Neural cell (in vitro differentiated cells): ENCODE measurements at regions not wholly inside any gene's neighbourhood (a gene's known extent, or its start where the extent isn't known, plus 50 kb on each side); places are given as distances from the start of the nearest gene placed in this dataset.

Experiments
- H2AFZ ChIP-seq: fragments of 200-600, 300-800 bp; sonication (generic), shearing (Covaris generic); 2 replicates; pipeline ENCODE4 v1.6.0; 2014; ENCODE audit warnings: low read depth, mild to moderate bottlenecking, antibody characterized with exemption, low read length, moderate library complexity
- H3F3A ChIP-seq: fragments of 200-600 bp; shearing (Covaris generic); 2 replicates; pipeline ENCODE4 v1.6.1; 2016; ENCODE audit warnings: mild to moderate bottlenecking, moderate library complexity, mixed read lengths, antibody characterized with exemption, low read length; ENCODE audit not compliant: insufficient read depth, poor library complexity, severe bottlenecking
- H3K27ac ChIP-seq: fragments of 200-600, 300-800 bp; sonication (generic), shearing (Covaris generic); 2 replicates; pipeline ENCODE4 v1.5.1; 2014; ENCODE audit warnings: mild to moderate bottlenecking, low read length, moderate library complexity
- H3K27me3 ChIP-seq: fragments of 300-800, 200-600 bp; sonication (generic), shearing (Covaris generic); 2 replicates; pipeline ENCODE4 v1.6.0; 2014; ENCODE audit warnings: mild to moderate bottlenecking, low read depth, low read length, moderate library complexity; ENCODE audit not compliant: insufficient read depth
- H3K36me3 ChIP-seq: fragments of 300-800, 200-600 bp; sonication (generic), shearing (Covaris generic); 2 replicates; pipeline ENCODE4 v1.5.1; 2014; ENCODE audit warnings: mild to moderate bottlenecking, antibody characterized with exemption, low read length, moderate library complexity; ENCODE audit not compliant: insufficient read depth
- H3K4me2 ChIP-seq: fragments of 300-800, 200-600 bp; sonication (generic), shearing (Covaris generic); 2 replicates; pipeline ENCODE4 v1.6.0; 2014; ENCODE audit warnings: mild to moderate bottlenecking, low read length
- H3K4me3 ChIP-seq: fragments of 300-800, 200-600 bp; sonication (generic), shearing (Covaris generic); 2 replicates; pipeline ENCODE4 v1.5.1; 2014; ENCODE audit warnings: mild to moderate bottlenecking, low read length, moderate library complexity
- H3K79me2 ChIP-seq: fragments of 200-600 bp; shearing (Covaris generic); replicated peaks from 2 replicates; pipeline ENCODE4 v1.6.0; 2014; ENCODE audit warnings: mild to moderate bottlenecking, low read length, moderate library complexity; ENCODE audit not compliant: insufficient read depth
- H3K9ac ChIP-seq: fragments of 300-800, 200-600 bp; sonication (generic), shearing (Covaris generic); 2 replicates; pipeline ENCODE4 v1.6.1; 2016; ENCODE audit warnings: mild to moderate bottlenecking, low read length, mixed read lengths
- H3K9me2 ChIP-seq: fragments of 200-600 bp; shearing (Covaris generic); 2 replicates; pipeline ENCODE4 v1.6.1; 2016; ENCODE audit warnings: mild to moderate bottlenecking, low read length, mixed read lengths; ENCODE audit not compliant: insufficient read depth
- H3K9me3 ChIP-seq: fragments of 200-600, 300-800 bp; sonication (generic), shearing (Covaris generic); 2 replicates; pipeline ENCODE4 v1.6.1; 2016; ENCODE audit warnings: mild to moderate bottlenecking, mixed run types, low read length, moderate library complexity, mixed read lengths
- H4K20me1 ChIP-seq: fragments of 200-600 bp; shearing (Covaris generic); 2 replicates; pipeline ENCODE4 v1.6.1; 2016; ENCODE audit warnings: mild to moderate bottlenecking, mixed run types; ENCODE audit not compliant: insufficient read depth
- EP300 ChIP-seq: fragments of 450-650 bp; conservative IDR thresholded peaks from 2 replicates; pipeline ENCODE4 v1.6.1; 2014; ENCODE audit warnings: antibody characterized with exemption, mild to moderate bottlenecking, moderate library complexity; ENCODE audit not compliant: poor library complexity, severe bottlenecking
- EZH2 ChIP-seq: fragments of 200-600, 300-800 bp; shearing (Covaris generic), sonication (generic); IDR thresholded peaks from 2 replicates; pipeline ENCODE4 v1.6.1; 2014; ENCODE audit warnings: antibody characterized with exemption, low read length, borderline replicate concordance, mild to moderate bottlenecking; ENCODE audit not compliant: insufficient read depth, poor library complexity, severe bottlenecking
- MXI1 ChIP-seq: fragments of 450-650 bp; conservative IDR thresholded peaks from 2 replicates; pipeline ENCODE4 v1.6.1; 2014; ENCODE audit warnings: antibody characterized with exemption, mild to moderate bottlenecking; ENCODE audit not compliant: poor library complexity, severe bottlenecking
- POLR2AphosphoS5 ChIP-seq: IDR thresholded peaks from 2 replicates; pipeline ENCODE4 v1.6.1; 2012
- RAD21 ChIP-seq: fragments of 450-650 bp; conservative IDR thresholded peaks from 2 replicates; pipeline ENCODE4 v1.6.1; 2014; ENCODE audit warnings: antibody characterized with exemption, mild to moderate bottlenecking, moderate library complexity
- SMC3 ChIP-seq: fragments of 450-650 bp; conservative IDR thresholded peaks from 2 replicates; pipeline ENCODE4 v1.6.1; 2014; ENCODE audit warnings: antibody characterized with exemption, mild to moderate bottlenecking, moderate library complexity; ENCODE audit not compliant: poor library complexity
- TAF1 ChIP-seq: IDR thresholded peaks from 2 replicates; pipeline ENCODE4 v1.6.1; 2012; ENCODE audit warnings: low read depth
- TF ChIP-seq, protein P1 (sequence below): fragments of 450-650 bp; IDR thresholded peaks from 2 replicates; pipeline ENCODE4 v1.5.1; 2014; ENCODE audit warnings: antibody characterized with exemption, mild to moderate bottlenecking, moderate library complexity; ENCODE audit not compliant: poor library complexity, severe bottlenecking
- TF ChIP-seq, protein P2 (sequence below): IDR thresholded peaks from 2 replicates; pipeline ENCODE4 v1.6.1; 2012; ENCODE audit warnings: borderline replicate concordance

DNA sequence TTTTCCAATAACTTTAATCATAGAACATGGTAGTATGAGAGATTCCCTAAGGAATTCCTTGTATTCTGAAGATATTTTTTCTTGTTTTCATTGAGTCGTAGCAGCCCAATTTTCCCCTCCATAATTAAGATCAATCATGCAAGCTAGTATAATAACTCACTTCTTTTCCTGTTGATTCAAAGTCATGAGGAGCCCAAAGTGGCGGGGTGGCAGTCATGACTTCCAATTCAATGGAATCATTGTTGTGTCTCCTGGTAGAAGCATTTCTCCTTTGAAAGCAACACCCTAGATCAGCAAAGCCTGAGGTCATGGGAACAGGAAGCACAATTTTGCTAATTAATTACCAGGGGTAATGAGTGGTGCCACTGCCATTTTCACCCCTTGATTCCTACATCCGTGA is 77.6 kb upstream of the MAGI2 start:
- Histone ChIP-seq H3K36me3 (no peaks in the 10 kb centered on the region), H3K9me2 (no peaks in the 10 kb centered on the region), H2AFZ (no peak overlapping the region), H4K20me1 (no peaks in the 10 kb centered on the region), H3K27ac (no peak overlapping the region), H3K4me3 (no peak overlapping the region), H3K9ac (no peak overlapping the region), H3K4me2 (no peak overlapping the region), H3K9me3 (no peaks in the 10 kb centered on the region), H3F3A (no peaks in the 10 kb centered on the region), H3K79me2 (no peaks in the 10 kb centered on the region), H3K27me3 (no peaks in the 10 kb centered on the region)
- TF ChIP-seq, protein P1, sequence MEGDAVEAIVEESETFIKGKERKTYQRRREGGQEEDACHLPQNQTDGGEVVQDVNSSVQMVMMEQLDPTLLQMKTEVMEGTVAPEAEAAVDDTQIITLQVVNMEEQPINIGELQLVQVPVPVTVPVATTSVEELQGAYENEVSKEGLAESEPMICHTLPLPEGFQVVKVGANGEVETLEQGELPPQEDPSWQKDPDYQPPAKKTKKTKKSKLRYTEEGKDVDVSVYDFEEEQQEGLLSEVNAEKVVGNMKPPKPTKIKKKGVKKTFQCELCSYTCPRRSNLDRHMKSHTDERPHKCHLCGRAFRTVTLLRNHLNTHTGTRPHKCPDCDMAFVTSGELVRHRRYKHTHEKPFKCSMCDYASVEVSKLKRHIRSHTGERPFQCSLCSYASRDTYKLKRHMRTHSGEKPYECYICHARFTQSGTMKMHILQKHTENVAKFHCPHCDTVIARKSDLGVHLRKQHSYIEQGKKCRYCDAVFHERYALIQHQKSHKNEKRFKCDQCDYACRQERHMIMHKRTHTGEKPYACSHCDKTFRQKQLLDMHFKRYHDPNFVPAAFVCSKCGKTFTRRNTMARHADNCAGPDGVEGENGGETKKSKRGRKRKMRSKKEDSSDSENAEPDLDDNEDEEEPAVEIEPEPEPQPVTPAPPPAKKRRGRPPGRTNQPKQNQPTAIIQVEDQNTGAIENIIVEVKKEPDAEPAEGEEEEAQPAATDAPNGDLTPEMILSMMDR, result no peak
- TF ChIP-seq EZH2 (no peak), MXI1 (no peak), RAD21 (no peak), SMC3 (no peak), POLR2AphosphoS5 (no peak), EP300 (no peak), TAF1 (no peak)
- TF ChIP-seq, protein P2, sequence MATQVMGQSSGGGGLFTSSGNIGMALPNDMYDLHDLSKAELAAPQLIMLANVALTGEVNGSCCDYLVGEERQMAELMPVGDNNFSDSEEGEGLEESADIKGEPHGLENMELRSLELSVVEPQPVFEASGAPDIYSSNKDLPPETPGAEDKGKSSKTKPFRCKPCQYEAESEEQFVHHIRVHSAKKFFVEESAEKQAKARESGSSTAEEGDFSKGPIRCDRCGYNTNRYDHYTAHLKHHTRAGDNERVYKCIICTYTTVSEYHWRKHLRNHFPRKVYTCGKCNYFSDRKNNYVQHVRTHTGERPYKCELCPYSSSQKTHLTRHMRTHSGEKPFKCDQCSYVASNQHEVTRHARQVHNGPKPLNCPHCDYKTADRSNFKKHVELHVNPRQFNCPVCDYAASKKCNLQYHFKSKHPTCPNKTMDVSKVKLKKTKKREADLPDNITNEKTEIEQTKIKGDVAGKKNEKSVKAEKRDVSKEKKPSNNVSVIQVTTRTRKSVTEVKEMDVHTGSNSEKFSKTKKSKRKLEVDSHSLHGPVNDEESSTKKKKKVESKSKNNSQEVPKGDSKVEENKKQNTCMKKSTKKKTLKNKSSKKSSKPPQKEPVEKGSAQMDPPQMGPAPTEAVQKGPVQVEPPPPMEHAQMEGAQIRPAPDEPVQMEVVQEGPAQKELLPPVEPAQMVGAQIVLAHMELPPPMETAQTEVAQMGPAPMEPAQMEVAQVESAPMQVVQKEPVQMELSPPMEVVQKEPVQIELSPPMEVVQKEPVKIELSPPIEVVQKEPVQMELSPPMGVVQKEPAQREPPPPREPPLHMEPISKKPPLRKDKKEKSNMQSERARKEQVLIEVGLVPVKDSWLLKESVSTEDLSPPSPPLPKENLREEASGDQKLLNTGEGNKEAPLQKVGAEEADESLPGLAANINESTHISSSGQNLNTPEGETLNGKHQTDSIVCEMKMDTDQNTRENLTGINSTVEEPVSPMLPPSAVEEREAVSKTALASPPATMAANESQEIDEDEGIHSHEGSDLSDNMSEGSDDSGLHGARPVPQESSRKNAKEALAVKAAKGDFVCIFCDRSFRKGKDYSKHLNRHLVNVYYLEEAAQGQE, result no peak

DNA sequence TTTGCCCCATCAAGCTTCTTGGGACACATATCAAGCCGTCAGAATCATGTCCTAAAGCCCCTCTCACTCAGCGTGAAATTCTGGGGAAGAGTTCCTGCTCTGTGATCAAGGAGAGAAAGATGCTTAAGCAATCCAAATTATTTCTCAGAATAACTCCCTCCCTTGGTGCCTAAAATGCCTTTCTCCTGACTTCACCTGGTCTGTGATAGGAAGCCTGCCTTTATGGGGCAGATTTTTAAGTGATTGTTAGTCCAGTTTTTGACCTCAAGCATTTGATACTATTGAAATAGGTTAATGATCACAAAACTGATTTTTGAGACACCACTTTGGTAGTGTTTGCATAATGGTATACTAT is 76.4 kb upstream of the MAGI2 start:
- no peak overlapping the region for H2AFZ ChIP-seq
- H3F3A ChIP-seq, result no peaks in the 10 kb centered on the region
- H3K79me2 ChIP-seq, result no peaks in the 10 kb centered on the region
- no peaks in the 10 kb centered on the region for H3K9me3 ChIP-seq
- TF ChIP-seq POLR2AphosphoS5, result no peak
- TF ChIP-seq EZH2, result no peak
- no peak for TF ChIP-seq TAF1
- H3K27me3 ChIP-seq, result no peaks in the 10 kb centered on the region
- H3K4me3 ChIP-seq, result no peak overlapping the region
- no peaks in the 10 kb centered on the region for H3K9me2 ChIP-seq
- no peaks in the 10 kb centered on the region for H4K20me1 ChIP-seq
- H3K36me3 ChIP-seq, result no peaks in the 10 kb centered on the region
- H3K27ac ChIP-seq, result no peak overlapping the region
- no peak overlapping the region for H3K9ac ChIP-seq
- H3K4me2 ChIP-seq, result no peak overlapping the region
